T1000 (cell line): ENCODE measurements at regions not wholly inside any gene's neighbourhood (a gene's known extent, or its start where the extent isn't known, plus 50 kb on each side); places are given as distances from the start of the nearest gene placed in this dataset.
A peak's percentile ranks its signal among the peaks of the same experiment; 100 is the strongest.

Experiments
- DNase-seq: peaks from one replicate; lab custom pipeline; 2025; ENCODE audit warnings: mixed read lengths; lab: John Stamatoyannopoulos, UW

GRCh38 chr3:6177417-6177816 is 683.5 kb upstream of the GRM7 start:
- DNase-seq: no peak

DNA sequence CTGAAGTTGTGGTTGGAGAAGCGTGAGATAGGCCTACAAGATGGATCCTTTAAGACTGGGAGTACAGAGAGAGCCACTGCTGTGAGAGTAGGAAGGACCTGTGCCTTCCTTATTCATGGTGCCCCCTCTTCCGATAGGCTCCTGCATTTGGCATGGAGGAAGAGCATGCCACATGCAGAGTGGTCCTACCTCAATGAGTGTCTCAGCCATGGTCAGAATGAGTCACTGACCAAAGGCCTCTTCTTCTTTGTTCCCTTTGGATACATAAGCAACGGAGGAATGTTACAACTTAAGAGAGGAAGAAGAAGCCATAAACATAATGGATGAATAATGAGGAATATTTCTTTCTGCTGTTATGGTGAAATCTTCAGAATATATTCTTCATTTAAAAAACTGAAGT is 681.2 kb upstream of the GRM7 start:
- peak; percentile 48 for DNase-seq

GRCh38 chr3:6180171-6180570 is 680.7 kb upstream of the GRM7 start:
- DNase-seq: no peak

GRCh38 chr3:6182476-6182875 is 678.4 kb upstream of the GRM7 start:
- no peak for DNase-seq

DNA sequence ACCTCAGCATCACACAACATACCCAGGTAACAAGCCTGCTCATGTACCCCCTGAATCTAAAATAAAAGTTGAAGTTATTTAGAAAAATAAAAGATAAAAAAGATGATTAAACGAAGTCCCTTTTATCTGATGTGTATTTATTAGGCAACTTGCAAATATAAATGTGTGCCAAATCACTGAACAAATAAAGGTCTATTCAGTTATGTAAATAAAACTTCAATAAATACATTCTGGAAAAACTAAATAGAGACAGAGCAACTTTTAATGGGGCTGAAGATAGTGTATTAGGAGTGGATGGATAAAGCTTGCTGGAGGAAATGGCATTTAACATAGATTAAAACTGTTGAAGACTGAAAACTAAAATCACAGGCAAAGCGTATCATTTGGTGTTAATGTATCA is 678.0 kb upstream of the GRM7 start:
- DNase-seq: no peak

DNA sequence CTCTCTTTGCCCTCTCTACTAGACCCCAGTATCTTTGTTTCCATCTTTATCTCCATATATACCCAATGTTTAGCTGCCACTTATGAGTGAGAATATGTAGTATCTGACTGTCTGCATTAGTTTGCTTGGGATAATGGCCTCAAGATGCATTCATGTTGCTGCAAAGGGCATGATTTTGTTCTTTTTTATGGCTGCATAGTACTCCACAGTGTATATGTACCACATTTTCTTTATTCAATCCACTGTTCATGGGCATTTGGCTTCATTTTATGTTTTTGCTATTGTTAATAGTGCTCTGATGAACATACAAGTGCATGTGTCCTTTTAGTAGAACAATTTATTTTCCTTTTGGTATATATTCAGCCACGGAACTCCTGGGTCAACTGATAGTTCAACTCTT is 671.5 kb upstream of the GRM7 start:
- DNase-seq: no peak

DNA sequence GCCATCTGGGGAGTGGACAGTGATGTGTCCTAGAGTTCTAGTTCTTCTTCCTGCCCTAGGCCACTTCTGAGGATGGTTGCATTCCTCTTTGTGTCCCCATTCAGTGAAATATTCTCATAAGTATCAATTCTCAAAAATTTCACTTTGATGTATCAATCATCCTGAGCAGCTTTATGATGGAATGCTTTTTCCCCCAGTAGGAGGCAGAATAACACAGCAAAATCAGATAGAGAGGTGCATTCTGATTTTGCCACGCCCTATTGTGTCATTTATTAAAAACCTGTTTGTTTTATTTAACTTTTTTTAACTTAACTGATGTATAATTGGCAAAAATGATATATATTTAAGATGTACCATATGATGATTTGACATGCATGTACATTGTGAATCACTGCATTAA is 656.0 kb upstream of the GRM7 start:
- DNase-seq: no peak

GRCh38 chr3:6216135-6217026 is 644.5 kb upstream of the GRM7 start:
- no peak for DNase-seq

DNA sequence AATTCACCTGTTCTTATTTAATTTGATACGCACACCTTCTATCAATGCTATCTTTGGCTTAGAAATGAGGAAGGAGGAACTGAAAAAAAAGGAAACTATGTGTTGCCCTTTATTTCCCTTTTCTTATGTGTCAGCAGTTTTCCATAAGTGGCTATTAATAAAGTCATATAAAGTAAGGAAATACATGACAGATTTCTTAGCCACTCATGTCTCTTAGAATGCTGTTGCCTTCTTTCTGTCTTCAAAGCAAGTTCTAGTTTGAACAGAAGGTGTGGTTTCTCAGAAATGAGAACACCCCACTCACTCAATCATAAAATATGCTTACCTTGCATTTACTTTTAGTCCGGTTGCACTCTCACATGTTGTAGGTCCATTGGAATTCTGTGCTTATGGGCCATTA is 640.5 kb upstream of the GRM7 start:
- no peak for DNase-seq

- no peak for DNase-seq
Observed at GRCh38 chr3:6222069-6222468, 638.8 kb upstream of the GRM7 start.

DNA sequence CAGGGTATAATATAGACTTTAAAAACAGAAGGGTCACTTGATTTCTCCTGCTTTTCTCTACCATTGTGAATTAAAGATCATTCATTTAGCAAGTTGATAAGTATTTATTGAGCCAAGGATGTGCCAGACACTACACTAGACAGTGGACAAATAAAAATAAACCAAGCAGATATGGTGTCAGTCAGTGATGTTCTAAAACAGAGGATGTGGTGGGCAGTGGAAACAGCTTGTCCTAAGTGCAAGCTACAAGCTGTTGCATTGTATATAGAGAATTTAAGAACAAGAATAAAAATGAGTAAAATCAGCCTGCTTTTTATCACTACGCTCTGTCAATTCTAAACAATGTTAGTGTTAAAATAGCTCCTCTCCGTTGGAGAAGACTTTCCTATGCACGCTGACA is 637.3 kb upstream of the GRM7 start:
- DNase-seq: no peak

DNA sequence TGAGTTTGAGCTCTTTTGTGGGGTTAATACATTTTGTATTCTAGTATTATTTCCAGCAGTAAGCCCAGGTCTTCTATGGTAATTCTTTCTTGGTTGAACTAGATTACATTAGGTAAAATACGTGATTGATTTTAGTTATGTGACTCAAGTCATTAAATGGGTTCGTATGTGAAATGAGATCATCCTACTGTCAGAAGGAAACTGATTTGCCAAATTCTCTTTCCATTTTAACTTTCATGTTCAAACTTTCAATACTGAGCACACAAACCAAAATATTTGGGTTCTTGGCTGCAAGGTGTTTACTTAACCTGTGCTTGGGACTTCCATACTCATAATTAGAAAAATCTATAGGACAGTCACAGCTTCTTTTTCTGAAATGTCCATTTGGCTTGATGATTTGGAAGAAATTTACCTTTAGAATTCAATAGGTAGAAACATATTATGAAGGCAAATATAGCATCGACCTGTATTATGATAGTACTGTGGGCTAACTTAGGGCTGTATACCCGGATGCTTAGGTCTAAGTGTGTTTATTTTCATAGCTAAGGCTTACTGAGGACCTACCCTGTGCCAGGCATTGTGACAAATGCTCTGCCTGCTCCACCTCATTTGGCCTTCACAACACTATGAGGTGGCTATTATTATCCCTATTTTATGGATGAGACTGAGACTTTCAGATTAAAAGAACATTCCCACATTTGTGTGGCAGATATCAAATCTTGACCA is 631.8 kb upstream of the GRM7 start:
- no peak for DNase-seq

GRCh38 chr3:6229778-6230410 is 631.0 kb upstream of the GRM7 start:
- DNase-seq: no peak

- no peak for DNase-seq
Observed at GRCh38 chr3:6242104-6242503, 618.8 kb upstream of the GRM7 start.

DNA sequence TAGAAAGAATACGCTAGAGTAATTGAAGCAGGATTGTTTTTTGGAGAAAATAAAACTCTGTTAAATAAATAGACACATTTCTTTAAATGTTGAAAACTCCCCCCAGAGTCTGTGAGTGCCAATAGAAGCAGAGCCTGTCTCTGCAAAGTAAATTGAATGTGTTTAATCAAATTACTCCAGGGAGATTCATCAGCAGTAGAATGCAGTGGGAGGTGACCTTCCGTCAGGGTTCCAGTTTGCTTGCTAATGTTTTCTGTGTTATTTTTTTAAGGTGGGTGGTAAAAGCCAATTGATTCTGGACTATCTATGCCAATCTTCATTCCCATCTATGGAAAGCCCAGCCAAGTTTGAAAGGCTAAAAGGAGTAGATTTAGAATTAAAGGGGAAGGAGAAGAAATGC is 612.4 kb upstream of the GRM7 start:
- no peak for DNase-seq

- DNase-seq: no peak
Observed at GRCh38 chr3:6249679-6250078, 611.2 kb upstream of the GRM7 start.

- DNase-seq: no peak
Observed at GRCh38 chr3:6250167-6250566, 610.7 kb upstream of the GRM7 start.

GRCh38 chr3:6251612-6252400 is 609.1 kb upstream of the GRM7 start:
- no peak for DNase-seq

GRCh38 chr3:6254490-6254889 is 606.4 kb upstream of the GRM7 start:
- no peak for DNase-seq

- no peak for DNase-seq
Observed at GRCh38 chr3:6255229-6255628, 605.7 kb upstream of the GRM7 start.

DNA sequence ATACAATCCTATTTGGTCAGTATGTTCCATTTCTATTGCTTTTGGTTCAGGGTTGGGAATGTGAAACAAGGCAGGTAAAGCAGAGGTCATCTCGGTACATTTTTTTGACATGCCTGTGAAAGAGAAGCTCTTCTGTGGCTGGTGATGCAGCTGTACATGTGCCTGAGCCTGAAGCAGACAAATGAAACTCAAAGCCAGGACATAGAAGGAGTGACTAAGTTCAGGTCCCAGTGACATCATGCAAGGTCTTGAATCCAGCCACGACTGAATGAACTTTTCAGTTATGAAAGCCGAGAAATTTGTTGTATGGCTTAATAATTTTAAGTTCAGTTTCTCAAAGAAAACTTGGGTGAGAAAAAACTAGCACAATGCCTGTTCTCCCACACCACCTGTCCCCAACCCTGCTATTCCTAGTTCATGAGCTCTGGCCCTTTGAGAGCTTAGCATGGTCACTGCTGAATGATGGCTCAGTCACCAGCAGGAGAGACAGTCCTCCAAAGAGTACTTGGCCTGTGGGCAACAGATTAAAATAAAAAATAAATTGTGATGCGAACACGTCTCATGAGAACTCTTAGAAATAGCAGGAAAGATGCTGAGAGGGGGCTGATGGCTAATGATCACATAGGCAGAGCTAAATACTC is 600.2 kb upstream of the GRM7 start:
- no peak for DNase-seq

GRCh38 chr3:6262010-6262409 is 598.9 kb upstream of the GRM7 start:
- no peak for DNase-seq
